AG04450 (cell line): ENCODE measurements at regions not wholly inside any gene's neighbourhood (a gene's known extent, or its start where the extent isn't known, plus 50 kb on each side); places are given as distances from the start of the nearest gene placed in this dataset.

ENCODE experiments used
- CTCF ChIA-PET: fragments of 300-600, 350-600 bp; formaldehyde crosslinking; extraction: SDS; loops from one replicate; lab custom pipeline; 2022; ENCODE audit warnings: antibody characterized with exemption, inconsistent platforms; lab: Charles Lee
- POLR2A ChIA-PET: fragments of 350-600 bp; formaldehyde crosslinking; extraction: SDS; loops from one replicate; lab custom pipeline; 2021; ENCODE audit warnings: antibody characterized with exemption, inconsistent platforms; lab: Yijun Ruan, JAX
- DNase-seq: peaks from one replicate; pipeline ENCODE4 v3.0.0-alpha.2; 2011; ENCODE audit warnings: low read depth, low spot score
- H3K27ac ChIP-seq: one replicate; pipeline ENCODE4 v1.5.1; 2012; ENCODE audit warnings: low read depth, low read length, control low read depth
- H3K27me3 ChIP-seq: one replicate; pipeline ENCODE4 v1.6.0; 2012; ENCODE audit warnings: low read length; ENCODE audit not compliant: control insufficient read depth, insufficient read depth
- H3K4me3 ChIP-seq: 2 replicates; pipeline ENCODE4 v1.5.1; 2011; ENCODE audit warnings: mild to moderate bottlenecking, low read depth, low read length, control low read depth
- H3K9me3 ChIP-seq: 2 replicates; pipeline ENCODE4 v1.5.1; 2012; ENCODE audit warnings: low read length; ENCODE audit not compliant: control insufficient read depth, insufficient read depth
- TF ChIP-seq, protein P1 (sequence below): IDR thresholded peaks from 2 replicates; pipeline ENCODE4 v1.5.1; 2011; ENCODE audit warnings: low read depth, low read length, control low read depth, inconsistent platforms

DNA sequence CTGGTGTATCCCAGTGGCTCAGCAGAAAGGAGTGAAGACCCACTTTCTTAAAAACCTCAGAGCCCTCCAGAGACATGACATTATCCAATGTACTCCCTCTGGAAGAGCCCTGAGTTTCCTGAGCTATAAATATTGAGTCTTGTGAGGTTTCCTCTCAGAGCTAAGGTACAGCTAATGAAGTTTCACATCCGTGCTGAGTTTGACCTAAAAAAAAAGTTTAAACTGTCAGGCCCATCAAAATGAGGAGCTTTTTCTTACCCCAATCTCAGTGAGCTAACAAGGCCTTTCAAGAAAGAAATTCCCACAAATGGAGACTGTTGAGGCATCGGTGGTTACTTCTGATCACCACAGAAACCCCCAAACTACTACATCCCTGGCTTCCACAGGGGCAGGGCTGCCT lies 65.4 kb upstream of the ST8SIA3 start:
- DNase-seq = no peak
- TF ChIP-seq, protein P1, sequence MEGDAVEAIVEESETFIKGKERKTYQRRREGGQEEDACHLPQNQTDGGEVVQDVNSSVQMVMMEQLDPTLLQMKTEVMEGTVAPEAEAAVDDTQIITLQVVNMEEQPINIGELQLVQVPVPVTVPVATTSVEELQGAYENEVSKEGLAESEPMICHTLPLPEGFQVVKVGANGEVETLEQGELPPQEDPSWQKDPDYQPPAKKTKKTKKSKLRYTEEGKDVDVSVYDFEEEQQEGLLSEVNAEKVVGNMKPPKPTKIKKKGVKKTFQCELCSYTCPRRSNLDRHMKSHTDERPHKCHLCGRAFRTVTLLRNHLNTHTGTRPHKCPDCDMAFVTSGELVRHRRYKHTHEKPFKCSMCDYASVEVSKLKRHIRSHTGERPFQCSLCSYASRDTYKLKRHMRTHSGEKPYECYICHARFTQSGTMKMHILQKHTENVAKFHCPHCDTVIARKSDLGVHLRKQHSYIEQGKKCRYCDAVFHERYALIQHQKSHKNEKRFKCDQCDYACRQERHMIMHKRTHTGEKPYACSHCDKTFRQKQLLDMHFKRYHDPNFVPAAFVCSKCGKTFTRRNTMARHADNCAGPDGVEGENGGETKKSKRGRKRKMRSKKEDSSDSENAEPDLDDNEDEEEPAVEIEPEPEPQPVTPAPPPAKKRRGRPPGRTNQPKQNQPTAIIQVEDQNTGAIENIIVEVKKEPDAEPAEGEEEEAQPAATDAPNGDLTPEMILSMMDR = no peak
- CTCF ChIA-PET = no interaction called here
- POLR2A ChIA-PET = no interaction called here
- H3K27ac ChIP-seq = no peak overlapping the region
- no peak overlapping the region for H3K4me3 ChIP-seq
- H3K9me3 ChIP-seq = no peaks in the 10 kb centered on the region
- no peaks in the 10 kb centered on the region for H3K27me3 ChIP-seq

DNA sequence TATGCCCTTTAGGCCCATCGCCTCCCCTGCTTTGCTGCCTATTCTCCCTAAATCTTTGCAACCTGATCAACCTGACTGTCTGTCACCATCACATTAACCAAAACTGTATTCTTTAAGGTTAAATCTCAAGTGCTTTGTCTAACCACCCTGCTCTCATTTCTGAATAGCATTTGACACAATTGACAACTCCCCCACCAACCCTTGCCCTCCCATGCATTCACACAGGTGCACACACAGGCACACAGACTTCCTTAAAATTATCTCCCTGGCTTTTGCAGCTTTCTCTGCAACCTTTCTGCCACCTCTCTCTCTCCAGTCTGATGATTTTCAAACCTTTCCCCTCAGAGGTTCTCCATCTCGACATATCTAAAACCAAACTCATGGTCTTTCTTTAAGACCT lies 64.6 kb upstream of the ST8SIA3 start:
- ChIA-PET POLR2A (no interaction called here), CTCF (no interaction called here)
- Histone ChIP-seq H3K27me3 (no peaks in the 10 kb centered on the region), H3K27ac (no peak overlapping the region), H3K4me3 (no peak overlapping the region), H3K9me3 (no peaks in the 10 kb centered on the region)
- TF ChIP-seq, protein P1 = no peak
- no peak for DNase-seq

DNA sequence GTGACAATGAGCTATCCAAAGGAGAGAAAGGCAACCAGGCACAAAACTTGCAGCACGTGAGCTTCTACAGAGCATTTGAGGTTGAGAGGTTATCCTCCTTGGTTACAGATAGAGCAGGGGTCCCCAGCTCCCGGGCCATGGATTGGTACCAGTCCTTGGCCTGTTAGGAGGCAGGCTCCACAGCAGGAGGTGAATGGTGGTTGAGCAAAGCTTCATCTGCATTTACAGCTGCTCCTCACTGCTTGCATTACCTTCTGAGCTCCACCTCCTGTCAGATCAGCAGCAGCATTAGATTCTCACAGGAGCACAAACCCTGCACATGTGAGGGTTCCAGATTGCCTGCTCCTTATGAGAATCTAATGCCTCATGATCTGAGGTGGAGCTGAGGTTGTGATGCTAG lies 57.8 kb upstream of the ST8SIA3 start:
- POLR2A ChIA-PET = no interaction called here
- CTCF ChIA-PET = no interaction called here

DNA sequence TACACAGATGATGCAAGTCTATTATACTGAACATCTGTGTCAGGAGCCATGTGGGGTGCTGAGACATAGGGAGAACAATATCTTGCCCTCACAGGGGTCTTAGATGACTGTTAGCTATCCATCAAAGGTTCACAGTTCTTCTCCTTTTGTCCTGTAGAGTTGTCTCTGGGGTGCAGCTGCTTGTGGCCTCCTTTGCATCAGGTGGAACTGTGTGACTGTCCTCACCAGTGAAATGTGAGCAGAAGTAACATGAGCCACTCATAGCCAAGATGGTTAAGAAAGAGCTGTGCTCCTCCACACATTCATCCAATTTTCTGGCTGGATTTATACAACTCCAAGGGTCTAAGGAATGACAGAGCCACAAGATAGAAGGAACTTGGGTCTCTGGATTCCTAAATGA lies 56.0 kb upstream of the ST8SIA3 start:
- no peak overlapping the region for H3K4me3 ChIP-seq
- POLR2A ChIA-PET = no interaction called here
- TF ChIP-seq, protein P1 = no peak
- peaks cover 2% of the 10 kb centered on the region for H3K27me3 ChIP-seq
- H3K9me3 ChIP-seq = no peaks in the 10 kb centered on the region
- CTCF ChIA-PET = no interaction called here
- DNase-seq = no peak
- no peak overlapping the region for H3K27ac ChIP-seq

More for the DNA sequence above, 57.8 kb upstream of the ST8SIA3 start:
- Histone ChIP-seq H3K27ac (no peak overlapping the region), H3K27me3 (peaks cover 2% of the 10 kb centered on the region), H3K4me3 (no peak overlapping the region), H3K9me3 (no peaks in the 10 kb centered on the region)
- no peak for DNase-seq
- TF ChIP-seq, protein P1 = no peak

- Histone ChIP-seq H3K27ac (no peak overlapping the region), H3K4me3 (no peak overlapping the region), H3K27me3 (peaks cover 2% of the 10 kb centered on the region), H3K9me3 (no peaks in the 10 kb centered on the region)
- CTCF ChIA-PET = no interaction called here
- TF ChIP-seq, protein P1 = no peak
- DNase-seq = no peak
- POLR2A ChIA-PET = no interaction called here
These were observed 55.1 kb upstream of the ST8SIA3 start for GRCh38 chr18:57297306-57297705.
